NK-92 treated with Interleukin-12 subunit alpha and Interleukin-12 subunit beta, amount 100 ng/mL, for 24 hours (cell line): ENCODE measurements at regions not wholly inside any gene's neighbourhood (a gene's known extent, or its start where the extent isn't known, plus 50 kb on each side); places are given as distances from the start of the nearest gene placed in this dataset.
"Not testable (repeated sequence)": the region's sequence is repeated elsewhere in the genome, so short reads cannot be mapped to it uniquely, and the experiment has no call there.

Source experiments
- DNase-seq: peaks from one replicate; lab custom pipeline; 2025; lab: John Stamatoyannopoulos, UW

DNA sequence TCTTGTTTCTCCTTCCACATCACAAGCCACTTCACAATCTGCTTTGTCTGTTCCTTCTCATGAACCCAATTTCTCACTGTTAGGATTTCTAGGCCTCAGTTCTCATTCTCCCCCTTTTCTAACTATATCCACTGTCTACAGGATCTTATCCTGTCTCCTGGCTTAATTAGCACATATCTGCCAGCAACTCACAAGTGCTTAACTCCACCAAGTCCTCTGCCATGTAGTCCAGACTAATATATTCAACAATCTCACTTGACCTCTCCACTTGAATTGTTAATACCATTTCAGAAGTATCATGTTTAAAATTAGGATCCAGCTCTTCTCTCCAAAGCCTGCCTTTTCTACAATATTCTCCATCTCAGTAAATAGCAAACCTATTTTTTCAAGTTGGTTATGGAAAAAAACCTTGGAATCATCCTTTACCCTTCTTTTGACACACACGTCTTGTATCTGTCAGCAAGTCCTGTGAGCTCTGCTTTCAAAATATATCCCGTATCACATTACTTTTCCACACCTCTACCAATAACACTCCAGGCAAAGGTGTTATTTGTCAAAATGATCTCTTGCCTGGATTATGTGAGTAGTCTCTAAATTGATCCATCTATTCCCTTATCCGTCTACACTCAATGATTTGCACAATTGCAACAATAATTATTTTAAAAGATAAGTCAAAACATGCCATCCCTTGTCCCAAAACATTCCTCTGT lies 127.2 kb upstream of the SLIT2 start:
- DNase-seq, result no peak

GRCh38 chr4:20122198-20122988 lies 129.3 kb upstream of the SLIT2 start:
- DNase-seq, result no peak

DNA sequence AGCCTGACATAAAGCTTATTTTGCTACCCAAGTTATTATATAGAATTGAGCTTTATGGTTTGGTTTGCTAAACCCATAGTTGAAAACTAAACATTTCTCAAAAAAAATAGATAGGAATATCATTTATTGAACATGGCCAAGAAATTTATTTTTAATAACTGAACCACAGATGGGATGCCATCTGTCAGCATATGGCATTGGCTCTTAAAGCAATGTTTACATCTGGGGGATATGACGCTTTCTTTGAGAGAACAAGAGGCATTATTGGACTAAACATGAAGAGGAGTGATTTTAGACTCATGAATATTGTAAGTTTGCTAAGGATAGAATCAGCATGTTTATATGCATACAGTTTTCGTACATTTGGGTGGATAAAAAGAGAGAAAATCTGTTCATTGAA lies 132.6 kb upstream of the SLIT2 start:
- DNase-seq, result no peak

DNA sequence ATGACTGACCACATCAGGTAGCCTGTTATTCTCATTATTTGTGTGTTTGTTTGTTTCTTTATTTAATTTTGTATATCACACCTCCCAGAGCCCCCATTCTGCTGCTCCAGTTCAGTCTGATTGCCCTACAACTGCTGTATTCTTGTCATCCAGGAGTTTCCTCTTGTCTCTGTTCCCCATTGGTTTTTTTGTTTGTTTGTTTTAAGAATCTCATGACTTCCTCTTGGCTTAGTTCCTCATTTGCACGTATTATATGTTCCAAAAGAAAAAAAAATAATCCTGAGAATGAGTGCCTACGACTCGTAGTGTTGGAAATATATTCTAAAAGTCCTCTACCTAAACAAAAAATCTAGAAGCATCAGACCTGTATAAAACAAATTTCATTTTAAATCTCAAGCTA lies 142.3 kb upstream of the SLIT2 start:
- DNase-seq, result no peak

DNA sequence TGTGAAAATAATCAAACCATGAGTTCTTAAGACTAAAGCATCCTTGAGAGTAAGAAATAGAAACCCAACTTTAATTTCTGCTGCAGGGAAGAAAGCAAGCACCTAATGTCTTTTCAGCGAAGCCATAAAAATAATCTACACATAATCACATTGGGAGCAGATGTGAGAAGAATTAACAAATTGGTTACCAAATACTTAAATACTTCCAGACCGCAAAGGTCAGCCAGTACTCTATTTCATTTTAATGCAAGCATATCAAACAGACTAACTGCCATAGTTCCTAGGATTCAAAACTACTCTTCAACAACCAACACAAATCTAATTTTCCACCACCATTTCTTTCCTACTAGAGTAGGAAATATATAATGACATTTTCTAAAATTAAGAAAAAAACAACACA lies 144.8 kb upstream of the SLIT2 start:
- no peak for DNase-seq

DNA sequence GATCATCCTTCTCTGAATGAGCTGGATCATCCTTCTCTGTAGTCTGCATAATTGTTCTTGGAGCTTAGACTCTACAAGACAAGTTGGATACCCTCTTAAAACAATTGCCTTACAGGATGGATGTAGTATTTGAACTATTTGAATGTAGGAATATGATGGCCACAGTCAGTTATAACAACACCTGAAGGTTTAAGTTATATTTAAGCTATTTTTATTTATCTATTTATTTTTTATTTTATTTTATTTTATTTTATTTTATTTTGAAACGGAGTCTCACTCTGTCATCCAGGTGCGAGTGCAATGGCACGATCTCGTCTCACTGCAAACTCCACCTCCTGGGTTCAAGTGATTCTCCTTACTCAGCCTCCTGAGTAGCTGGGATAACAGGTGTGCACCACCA lies 149.9 kb upstream of the SLIT2 start:
- DNase-seq, result no peak

GRCh38 chr4:20096911-20097310 lies 154.8 kb upstream of the SLIT2 start:
- no peak for DNase-seq

DNA sequence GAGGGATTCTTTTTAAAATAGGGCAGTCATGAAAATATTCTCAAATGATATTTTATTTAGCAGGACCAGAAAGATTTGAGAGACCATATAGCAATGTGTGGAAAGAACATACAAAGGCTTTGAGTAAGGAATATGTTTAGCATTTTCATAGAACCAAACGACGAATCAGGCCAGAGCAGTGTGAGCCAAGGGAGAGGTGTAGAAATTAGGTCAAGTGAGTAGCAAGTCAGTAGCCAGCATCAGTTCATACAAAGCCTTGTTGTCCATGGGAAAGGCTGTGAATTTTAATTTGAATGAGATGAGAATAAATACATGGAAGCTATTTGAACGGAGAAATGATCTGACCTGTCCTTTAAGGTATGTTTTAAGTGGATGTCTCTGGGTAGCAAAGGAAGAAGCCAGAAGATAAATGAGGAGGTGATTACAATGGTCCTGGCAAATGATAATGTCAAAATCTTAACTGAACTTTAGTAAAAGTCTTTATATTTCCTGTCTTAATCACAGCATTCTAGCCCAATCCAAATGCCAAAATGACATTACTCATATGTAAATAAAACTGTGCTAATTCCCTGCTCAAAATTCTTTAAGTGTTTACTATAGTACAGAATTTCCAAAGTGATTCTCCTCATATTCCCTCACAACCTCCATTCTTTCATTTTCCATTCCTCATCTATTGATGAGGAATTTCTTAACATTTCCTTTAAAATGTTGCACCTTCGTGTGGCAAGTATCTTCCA lies 155.7 kb upstream of the SLIT2 start:
- DNase-seq, result no peak

- no peak for DNase-seq
These were observed 159.9 kb upstream of the SLIT2 start for GRCh38 chr4:20091781-20092180.

DNA sequence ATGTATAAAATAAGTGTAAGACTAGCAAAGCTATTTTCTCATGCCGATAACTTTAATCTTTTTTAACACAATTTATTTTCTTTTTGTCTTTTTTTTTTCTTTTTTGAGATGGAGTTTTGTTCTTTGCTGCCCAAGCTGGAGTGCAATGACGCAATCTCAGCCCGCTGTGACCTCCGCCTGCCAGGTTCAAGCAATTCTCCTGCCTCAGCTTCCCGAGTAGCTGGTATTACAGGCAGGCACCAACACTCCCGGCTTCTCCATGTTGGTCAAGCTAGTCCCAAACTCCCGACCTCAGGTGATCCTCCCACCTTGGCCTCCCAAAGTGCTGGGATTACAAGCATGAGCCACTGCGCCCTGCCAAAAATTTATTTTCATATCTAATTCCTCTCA lies 164.2 kb upstream of the SLIT2 start:
- no peak for DNase-seq

- no peak for DNase-seq
These were observed 164.7 kb upstream of the SLIT2 start for GRCh38 chr4:20086799-20087521.

DNA sequence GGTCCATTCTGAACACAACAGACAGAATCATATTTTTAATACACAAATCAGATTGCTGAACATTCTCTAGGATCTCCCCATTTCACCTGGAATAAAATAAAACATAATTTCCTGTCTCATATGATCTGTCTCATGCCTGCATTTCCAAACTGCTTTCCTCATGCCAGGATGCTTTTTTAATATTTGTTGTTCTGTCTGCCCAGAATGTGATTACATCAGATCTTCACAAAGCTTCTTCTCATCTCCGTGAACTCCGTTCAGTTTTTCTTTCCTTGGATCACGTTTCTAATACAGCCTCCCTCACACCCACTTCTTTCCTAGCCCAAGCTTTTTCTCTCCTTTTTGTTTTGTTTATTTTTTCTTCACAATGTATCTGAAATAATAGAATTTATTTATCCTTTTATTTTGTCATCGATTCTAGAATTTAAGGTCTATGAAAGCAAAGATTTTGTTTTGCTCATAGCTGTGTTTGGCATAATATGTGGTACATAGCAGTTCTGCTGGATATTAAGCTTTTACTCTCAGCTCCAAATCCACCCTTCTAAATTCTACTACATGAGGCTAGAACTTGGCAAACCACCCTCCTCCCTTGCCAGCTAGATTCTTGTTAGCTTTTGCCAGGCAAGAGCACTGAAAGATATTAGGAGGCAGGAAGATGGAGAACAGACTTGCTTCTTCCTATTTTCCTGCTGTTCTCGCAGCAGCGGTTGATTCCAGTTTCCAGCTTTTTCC lies 165.5 kb upstream of the SLIT2 start:
- no peak for DNase-seq

- DNase-seq, result no peak
These were observed 166.1 kb upstream of the SLIT2 start for GRCh38 chr4:20085653-20086052.

DNA sequence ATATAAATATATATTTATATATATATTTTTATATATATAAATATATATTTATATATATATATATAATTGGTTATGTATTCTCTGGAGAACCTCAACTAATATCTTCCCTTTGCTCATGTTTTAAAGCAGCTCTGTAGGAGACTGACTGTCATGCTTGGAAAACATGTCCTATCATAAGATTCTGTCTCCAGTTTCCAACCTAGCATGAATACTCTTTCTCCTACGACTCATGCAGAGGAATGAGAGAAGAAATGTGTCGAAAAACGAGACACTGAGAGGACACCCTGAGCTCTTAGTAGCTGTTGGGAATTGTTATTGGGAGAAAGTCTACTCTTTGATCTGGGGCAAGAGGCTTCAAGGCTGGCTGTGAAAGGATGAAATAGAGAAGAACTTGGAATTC lies 166.5 kb upstream of the SLIT2 start:
- no peak for DNase-seq

DNA sequence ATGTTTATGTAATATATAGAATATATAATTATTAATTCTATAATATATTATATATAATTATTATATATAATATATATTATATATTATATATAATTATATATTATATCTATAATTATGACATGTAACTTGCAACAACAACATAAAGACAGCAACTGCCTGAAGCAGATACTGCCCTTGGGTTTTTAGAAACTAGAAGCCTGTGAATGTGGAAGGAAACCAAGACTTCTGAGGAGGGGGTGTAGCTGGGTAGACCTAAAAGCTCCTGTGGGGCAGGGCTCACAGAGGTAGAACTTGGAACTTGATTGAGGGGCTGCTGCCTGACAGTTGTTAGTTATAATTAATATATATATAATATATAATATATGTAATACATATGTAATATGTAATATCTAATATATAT lies 167.2 kb upstream of the SLIT2 start:
- no peak for DNase-seq

DNA sequence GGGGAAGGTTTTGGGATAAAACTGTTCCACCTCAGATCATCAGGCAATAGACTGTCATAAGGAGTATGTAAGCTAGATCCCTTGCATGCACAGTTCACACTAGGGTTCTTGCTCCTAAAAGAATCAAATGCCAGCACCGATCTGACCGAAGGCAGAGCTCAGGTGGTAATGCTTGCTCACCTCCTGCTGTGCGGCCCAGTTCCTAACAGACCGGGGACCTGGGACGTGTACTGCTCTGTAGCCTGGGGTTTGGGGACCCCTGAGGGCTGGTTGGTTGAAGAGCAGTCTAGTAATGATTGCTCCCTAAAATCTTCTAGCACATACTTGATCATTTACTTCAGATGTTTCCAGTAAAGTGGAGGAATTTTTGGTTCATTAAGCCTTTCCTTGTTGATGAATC lies 173.1 kb upstream of the SLIT2 start:
- no peak for DNase-seq

DNA sequence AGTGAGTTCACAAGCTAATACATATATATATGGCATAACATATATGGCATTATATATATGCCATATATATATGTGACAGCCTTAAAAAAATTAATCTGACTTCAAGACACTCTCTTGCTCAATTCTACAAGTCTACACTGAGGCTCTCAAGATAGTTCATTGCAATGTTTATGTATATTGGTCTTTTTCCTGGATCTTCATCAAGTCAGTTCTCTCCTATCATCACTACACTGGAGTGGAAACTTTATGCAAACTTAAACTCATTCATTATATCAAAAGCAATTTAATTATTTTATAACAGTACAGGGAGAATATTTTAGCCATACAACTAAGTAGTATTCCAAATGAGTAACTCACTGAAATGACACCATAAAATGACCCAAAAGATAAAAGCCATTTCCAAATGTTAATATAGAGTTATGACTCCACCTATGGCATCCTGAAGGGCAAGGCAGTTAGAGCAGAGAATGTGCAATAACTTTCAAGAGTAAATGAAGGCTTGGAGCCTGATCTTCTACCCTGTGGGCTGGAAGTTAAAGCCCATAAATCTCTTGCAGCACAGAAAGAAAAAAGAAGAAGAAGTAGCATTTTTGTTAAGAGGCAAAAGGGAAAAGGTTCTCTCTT lies 176.3 kb upstream of the SLIT2 start:
- DNase-seq, result no peak

- no peak for DNase-seq
These were observed 177.3 kb upstream of the SLIT2 start for GRCh38 chr4:20074450-20074849.

GRCh38 chr4:20065952-20066351 lies 185.8 kb upstream of the SLIT2 start:
- no peak for DNase-seq

DNA sequence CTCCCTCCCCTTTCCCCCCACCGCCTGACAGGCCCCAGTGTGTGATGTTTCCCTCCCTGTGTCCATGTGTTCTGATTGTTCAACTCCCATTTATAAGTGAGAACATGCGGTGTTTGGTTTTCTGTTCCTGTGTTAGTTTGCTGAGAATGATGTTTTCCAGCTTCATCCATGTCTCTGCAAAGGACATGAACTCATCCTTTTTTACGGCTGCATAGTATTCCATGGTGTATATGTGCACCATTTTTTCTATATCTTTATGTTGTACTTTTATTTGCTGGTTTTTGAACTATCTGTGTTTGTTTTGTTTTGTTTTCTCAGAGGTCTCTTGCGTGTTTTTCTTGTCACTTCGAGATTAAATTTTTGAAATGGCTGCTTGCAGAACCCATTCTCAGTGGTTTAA lies 188.8 kb upstream of the SLIT2 start:
- DNase-seq, result not testable (repeated sequence)

GRCh38 chr4:20062054-20062453 lies 189.7 kb upstream of the SLIT2 start:
- DNase-seq, result no peak
